ENCODE measurements at regions not wholly inside any gene's neighbourhood (a gene's known extent, or its start where the extent isn't known, plus 50 kb on each side); places are given as distances from the start of the nearest gene placed in this dataset.

DNA sequence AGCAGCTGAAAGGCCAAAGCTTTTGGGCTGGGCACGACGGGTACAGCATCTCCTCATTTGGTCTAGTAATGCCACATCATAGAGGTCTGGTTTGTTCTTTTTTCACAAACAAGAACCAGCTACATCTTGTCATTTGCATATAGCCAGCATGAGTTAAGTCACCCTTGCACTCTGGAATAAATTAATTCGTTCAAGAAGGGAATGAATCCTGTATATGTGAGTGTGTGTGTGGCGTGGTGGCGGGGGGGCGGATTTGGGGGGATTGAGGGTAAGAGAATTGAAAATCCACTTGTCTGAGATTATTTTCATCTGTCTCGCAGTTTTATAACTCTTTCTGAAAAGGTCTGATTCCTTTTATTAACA is 380.0 kb upstream of the CAMK1G start:
- no peak for DNase-seq

DNA sequence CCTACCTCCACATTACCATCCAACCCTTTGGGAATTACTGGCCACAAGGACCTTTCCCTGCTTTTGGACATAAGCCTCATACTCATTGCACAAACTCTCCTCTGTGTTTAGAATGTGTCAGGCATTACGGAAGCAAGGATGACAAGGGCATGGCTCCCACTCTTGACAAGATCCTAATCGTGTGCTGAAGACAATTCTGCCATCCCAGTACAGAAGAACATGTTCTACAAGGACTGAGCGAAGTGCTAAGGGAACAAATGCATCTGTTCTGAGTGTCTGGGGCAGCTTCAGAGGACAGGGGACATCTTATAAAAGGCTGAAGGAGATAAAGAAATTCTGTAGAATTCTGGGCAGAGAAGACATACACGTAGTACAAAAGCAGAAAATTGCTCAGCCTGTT is 378.5 kb upstream of the CAMK1G start:
- no peak for DNase-seq

DNA sequence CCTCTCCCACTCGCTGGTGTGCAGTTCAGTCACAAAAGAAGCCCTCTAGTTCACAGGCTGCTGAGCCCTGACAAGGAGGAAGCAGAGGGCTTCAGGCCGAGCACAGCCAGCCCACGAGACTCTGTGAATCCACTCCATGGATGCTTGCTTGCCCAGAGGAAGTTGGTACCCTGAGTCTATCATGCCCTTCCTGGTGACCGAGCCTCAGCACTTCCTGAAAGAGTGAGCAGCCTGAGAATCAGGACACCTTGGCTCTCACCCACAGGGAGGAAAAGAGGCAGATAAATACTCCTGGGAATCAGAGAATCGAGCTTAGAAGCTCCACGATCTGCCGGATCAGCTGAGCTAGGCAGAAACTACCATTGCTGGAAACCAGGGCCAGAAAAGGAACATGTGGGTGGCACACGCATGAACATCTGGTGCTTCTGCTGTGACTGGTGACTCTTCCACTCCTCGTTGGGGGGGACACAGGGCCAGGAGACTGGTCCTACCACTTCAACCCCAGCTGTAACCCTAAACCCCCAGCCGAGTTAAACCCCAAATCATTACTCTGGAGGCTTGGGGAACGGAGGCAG is 376.3 kb upstream of the CAMK1G start:
- no peak for DNase-seq

DNA sequence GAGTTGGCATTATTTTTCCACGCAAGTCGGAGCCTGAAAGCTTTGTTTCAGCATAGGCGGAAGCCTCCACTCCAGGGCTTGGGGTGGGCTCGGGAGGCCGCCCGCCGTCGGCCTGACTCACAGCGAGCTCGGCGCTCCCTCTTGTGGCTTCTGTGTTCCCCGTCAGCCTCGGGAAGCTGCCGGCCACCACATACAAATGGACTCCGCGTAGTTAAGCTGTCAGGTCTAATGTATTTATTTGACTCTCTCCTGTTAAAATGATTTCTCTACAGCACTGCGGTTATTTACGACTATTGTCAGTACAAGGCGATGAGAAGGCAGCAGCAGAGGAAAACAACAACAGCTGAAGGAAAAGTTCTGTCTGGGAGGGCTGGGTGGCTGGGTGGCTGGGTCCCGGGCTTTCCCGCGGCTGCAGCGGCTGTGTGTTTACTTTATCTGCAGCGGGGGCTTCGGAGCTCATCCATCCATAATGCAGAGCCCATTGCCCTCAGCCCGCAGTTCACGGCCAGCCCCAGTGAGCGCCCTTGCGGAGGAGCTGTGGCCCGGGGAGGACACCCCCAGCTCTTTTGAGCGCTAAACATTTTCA is 375.7 kb upstream of the CAMK1G start:
- peak; percentile 54 for DNase-seq

DNA sequence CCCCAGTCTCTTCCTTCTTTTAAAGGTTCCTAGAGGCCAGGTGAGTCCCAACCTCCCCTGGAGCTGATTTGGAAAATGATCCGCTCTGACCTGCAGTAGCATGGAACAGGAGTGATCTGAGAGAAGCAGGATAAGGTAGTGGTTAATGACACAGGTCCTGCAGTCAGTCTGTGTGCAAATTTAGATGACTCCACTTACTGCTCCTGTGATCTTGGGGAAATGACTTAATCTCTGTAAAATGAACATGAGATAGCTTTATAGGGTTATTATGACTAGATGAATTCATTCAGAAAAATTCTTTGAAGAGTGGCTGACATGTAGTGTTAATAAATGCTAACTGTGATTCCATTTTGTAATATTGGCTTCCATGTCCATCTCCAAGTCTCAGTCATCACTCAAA is 374.9 kb upstream of the CAMK1G start:
- no peak for DNase-seq

DNA sequence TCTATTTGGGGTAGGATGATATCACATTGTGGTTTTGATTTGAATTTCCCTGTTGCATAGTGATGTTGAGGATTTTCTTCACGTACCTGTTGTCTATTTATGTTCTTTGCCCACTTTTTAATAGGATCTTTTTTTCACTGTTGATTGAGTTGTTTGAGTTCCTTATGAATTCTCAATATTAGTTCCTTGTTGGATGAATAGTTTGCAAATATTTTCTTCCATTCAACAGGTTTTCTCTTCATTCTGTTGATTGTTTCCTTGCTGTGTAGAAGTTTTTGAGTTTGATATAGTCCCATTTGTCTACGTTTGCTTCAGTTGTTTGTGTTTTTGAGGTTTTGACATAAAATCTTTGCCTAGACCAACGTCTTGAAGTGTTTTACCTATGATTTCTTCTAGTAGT is 369.5 kb upstream of the CAMK1G start:
- no peak for DNase-seq

DNA sequence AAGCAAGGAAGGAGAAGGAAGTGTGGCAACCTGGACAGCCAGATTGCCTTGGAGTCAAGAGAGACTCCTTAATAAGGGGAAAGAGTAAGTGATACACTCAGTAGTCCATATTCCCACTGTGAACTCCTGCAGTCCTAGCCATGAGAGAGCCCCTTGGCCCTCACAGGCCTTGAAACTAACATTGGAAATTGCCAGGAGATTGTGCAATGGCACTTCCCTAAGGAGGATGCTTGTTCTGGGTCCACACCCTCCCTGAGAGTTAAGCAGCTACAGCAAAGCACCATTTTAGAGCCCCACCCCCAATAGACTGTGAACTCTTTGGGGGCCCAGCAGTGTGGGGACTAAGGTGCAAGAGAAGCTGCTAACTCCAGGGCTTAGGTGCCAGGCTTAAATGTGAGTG is 367.7 kb upstream of the CAMK1G start:
- no peak for DNase-seq

DNA sequence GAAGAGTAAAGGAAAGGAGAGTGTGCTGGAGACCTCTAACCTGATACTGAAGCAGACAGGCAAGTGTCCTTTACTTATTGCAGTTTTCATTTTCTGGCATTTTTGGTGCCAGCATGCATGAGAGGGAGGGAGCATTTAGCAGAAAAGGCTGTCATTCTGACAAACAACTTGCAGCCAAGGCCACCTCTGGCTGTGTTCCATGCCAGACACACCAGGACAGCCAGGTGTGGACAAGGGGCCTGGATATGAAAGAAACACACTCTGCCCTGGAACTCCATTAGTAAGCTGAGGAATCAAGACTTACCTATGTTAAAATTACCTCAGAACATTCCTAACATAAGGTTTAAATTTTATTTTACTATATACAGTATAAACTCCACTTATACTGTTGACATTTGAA is 365.4 kb upstream of the CAMK1G start:
- no peak for DNase-seq

DNA sequence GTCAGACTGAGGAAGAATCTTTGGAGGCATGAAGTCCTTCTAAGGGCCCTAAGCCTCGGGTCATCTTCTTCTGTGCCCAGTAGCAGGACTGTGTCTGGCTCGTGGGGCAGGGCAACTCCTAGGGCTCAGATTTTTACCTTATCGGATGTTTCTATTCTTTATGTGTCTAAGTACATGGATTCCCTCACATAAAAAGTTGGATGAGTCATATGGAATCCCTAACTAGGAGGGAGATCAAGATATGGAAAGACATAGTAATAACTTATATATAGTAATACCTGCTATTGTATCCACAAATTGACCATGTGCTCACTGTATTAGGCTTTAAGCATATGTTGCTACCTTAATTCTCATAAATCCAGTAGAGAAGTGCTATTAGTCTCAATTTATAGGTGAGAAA is 364.5 kb upstream of the CAMK1G start:
- DNase-seq = no peak

DNA sequence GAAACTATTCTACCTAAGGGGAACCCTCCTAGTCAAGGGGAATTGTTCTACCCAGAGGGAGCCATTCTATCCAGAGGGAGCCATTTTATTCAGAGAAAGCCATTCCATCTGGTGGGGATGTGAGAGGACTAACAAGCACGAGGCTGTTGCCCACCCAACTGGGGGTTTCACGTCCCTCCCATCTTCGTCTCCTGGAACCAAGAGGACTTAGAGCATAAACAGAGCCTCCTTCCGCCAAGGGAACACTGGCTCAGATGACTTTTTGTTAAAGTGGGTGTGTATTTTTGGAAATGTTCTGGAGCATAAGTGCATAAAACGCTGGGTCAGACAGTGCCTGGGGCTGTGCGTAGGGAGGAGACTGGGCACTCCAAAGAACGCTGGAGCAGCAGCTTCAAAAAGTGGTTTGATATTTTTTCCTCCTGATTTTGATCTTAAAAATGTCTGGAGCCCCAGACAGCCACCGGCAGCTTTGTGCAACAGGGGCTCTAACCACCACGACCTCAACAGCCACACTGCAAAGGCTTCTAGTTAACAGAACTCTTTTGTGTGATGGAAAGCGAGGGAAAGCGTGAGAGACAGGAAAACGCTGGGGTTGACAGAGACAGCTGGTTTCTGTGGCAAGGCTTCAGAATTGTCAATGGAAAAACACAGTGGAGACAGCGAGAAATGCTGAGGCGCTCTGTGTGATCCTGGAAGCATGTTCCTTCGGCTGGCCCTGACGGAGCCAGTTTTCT is 363.6 kb upstream of the CAMK1G start:
- DNase-seq = no peak

DNA sequence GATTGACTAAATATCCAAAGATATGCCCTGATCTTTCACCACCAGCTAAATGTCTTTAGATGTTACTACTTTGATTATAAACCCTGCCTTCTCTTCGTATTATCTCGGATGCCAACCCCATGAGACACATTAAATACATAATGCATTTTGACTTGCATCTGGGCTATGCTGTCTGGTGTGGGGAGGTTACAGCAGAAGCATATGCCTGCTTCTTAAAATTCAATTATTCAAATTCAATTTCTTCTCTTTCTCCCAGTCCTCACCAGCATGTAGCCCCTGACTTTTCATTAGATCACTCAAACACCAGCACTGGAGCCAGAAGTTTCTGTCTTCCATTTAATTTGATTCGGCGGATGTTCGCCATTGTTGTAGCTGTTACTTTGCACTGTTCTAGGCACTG is 360.7 kb upstream of the CAMK1G start:
- DNase-seq = no peak

DNA sequence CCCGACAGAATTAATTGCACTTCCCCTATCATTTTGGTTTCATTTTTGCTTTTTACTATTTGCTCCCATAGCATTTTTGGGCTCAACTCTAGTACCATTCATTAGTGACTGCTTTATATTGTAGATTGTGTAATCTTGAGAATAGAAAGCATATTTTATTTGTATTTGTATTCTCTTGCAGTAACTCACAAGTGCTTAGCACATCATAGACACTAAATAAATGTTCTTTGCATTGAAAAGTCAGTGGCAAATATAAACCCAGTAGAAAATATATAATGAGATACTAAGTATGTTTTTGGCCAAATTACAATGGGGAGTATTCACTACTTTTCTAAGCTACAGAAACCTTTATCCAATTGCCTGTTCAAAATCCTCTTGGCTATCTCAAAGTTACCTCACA is 359.7 kb upstream of the CAMK1G start:
- no peak for DNase-seq

DNA sequence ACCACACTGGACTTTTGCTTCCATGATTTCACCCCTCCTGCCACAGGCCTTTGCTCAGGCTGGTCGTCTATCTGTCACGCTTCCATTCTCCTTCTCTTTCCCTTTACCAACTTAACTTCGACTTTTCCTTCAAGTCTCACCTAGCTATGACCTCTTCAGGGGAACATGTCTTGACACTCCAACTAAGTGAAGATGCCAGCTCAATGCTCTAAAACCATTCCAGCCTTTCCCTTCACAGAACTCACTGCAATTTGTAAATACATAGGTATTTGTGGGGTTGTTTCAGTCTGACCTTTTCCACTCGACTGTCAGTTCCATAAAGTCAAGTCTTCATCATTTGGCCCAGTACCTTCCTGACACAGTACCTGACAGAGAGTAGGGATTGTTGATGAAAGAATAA is 358.6 kb upstream of the CAMK1G start:
- no peak for DNase-seq

DNA sequence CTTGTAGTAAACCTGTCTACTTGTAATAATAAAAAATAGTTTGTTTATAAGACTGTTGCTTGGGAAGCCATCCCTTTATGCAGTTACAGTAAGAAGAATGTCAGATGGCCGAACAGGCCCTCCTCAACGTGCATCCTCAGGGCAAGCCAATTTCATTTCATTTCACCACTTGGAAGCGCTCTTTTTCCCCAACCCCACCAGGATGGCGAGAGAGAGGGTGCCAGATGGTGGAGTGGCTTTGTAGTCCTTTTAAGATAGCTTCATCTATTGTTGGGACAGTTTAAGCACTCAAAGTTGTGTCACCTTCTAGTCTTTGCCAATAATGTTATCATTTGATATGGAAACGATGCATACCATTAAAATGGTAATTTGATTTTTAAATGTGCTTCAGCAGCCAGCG is 356.3 kb upstream of the CAMK1G start:
- DNase-seq = no peak

DNA sequence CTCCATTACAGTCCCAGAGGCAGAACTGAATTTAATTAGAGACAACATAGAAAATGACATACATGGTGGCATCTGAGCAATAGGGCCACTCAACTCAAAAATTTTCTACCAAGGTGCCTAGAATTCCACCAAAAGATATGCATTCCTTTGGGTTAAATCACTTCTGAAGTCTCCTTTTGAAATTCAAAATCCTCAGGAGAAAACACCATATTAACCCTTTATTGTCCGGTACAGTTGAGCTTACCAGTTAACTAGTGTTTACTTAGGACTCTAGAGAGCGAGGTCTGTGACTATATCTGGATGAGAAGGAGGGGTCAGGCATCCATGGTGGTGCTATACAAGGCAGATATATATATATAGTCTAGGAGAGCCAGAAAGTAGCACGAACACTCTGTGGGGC is 355.6 kb upstream of the CAMK1G start:
- no peak for DNase-seq

DNA sequence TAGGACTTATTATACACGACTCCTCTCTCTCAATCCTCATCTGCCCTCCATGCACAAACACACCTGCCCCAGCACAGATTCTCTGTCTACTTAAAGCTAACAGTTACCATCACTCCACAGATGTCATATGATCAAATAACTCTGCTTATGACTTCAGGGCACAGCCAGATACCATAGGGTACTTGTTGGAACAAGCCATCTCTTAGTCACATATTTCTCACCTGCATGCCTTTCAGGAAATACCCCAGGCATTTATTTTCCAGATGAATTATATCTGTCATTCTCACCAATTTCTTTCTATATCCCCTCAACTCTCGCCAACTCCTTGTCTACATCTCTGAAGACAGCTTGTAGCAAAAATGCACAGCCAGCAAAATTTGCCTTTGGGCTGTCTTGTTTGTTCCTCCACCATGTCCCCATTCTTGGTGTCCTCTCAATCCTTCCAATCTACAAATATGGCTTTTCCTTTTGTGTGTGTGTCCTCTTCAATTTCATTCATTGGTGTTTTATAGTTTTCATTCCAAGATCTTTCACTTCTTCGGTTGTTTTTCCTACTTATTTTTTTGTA is 353.9 kb upstream of the CAMK1G start:
- no peak for DNase-seq

DNA sequence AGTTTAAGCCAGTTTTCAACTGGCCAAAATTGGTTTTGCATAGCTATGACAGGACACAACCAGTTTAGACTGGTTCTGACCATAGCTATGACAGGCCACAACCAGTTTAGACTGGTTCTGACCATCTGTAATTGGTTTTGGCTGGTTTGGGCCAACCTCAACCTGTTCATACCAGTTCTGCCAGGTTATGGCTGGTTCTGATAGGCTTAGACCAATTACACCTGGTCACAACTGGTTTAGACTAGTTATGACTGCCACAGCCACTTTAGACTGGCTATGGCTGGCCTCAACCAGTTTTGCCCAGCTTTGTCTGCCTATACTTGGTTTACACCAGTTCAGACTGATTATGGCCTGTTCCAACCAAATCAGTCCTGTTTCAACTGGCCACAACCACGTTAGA is 353.2 kb upstream of the CAMK1G start:
- DNase-seq = no peak

DNA sequence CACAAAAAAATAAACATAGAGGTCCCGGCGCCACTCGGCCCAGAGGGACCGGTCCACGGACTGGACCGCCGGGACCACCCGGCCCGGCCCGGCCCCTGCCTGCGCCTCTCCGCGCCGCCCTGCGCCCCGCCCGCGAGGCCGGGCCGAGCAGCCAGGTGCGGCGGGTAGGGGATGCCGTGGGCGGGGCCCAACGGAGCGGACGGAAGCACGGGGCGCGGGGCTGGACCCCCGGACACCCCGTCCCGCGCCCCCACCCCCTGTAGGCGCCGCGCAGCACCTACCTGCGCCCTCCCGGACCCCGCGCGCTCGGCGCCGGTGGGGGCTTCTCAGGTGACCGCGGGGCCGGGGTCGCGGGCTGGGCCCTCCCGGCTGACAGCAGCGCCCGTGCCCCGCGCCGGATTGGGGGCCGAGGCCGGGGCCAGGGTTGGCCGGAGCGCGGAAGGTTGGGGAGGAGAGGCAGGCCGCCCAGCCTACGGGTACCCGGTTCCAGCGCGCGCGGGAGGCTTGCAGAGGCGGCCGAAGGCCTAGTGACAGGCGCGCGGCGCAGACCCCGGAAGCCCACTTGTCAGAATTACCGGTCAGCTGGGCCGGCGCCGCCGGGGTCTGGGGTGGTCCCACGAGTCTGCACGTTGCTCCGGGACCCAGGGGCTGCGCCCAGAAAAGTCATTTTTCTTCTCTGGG is 351.9 kb upstream of the CAMK1G start:
- no peak for DNase-seq

DNA sequence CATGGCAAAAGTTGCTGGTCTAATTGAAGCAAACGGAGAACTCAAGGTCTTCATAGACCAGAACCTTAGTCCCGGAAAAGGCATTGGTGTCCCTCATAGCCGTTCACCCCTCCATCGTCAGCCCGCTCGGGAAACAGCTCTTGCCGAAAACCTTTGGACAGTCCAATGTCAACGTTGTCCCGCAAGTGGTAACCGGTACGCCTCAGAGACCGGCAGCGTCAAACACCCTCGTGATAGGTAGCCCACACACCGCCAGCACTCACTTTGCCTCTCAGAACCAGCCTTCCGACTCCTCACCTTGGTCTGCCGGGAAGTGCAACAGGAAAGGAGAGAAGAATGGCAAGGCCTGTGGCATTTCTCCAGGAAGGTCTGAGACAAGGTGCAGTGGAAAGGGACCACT is 351.3 kb upstream of the CAMK1G start:
- no peak for DNase-seq

DNA sequence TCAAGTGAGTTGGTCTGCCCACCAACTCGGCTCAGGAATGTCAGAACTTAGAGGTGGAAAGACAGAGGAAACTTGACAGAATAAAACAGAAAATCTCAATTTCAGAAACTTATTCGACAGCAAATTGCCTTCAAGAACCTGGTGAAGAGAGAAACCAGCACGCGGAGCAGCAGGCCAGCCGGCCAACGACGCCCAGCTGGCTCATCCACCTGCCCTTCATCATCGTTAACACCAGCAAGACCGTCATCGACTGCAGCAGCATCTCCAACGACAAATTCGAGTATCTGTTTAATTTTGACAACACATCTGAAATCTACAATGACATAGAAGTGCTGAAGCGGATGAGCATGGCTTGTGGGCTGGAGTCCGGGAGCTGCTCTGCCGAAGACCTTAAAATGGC is 350.8 kb upstream of the CAMK1G start:
- no peak for DNase-seq

DNA sequence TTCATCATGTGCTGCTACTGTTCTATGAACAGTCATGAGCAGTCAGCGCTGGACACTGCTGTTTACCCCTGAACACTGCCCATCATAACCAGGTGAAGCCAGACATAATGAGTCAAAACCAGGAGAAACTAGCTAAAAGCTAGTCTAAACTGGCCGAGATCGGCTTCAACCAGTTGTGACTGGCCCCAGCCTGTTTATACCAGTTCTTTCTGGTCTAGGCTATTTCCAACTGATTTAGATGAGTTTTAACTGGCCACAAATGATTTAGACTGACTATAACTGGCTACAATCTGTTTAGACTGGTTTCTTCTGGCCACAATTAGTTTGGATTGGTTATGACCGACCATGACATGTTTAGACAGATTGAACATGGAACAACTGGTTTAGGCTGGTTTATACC is 348.3 kb upstream of the CAMK1G start:
- DNase-seq = no peak

DNA sequence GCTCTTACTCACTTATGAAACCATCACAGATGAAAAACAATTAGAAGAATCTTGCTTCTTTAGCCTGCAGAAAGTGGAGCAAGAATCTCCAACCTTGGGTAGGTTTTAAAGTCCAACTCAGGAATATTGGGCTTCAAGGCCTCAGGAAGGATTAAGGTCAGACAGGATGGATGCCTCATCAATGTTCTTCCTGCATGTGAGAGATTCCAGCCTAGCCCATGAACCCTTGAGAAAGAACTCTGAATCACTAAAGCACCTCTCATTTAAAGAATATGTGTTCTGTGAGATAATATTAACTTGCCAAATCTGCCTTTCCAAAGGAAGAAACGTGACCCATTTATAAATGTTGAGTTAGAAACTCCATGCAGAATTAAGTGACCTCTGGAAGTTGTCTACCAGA is 345.2 kb upstream of the CAMK1G start:
- no peak for DNase-seq

DNA sequence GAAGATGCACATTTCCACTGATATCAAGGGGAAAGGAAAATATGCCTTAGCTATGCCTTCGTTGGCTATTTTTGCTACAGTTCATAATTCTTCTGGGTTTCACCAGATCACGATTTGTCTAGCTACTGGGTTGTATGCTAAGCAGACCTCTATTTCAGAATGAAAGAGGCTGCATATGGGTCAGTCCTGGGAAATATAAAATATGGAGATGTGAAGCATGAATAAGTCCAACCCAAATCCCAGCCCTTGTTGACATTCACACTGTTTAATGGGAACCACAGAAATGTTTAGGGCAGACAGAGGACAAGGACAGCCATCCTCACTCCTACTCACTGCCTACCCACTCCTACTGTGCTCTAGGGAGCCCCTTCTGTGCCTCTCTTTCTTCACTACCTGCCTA is 343.2 kb upstream of the CAMK1G start:
- no peak for DNase-seq

DNA sequence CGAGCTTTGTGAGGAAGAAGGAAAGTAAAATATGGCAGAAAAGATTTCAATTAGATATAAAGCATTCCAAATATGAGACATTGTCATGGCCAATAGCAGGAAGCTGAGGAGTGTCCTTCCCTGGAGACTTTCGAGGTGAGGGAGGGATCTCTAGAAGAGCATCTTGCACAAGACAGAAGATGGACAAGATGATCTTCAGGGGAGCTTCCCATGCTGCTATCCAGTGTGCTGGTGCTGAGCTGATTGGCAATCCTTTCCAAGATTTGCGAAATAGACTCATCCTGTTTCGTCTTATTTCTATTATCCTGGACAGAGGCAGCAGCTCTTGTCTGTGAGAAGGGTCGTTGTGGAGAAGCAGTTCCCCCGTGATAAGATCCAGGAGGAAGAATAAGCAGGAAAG is 342.0 kb upstream of the CAMK1G start:
- DNase-seq = no peak
